ENCODE measurements at regions not wholly inside any gene's neighbourhood (a gene's known extent, or its start where the extent isn't known, plus 50 kb on each side); places are given as distances from the start of the nearest gene placed in this dataset.

DNA sequence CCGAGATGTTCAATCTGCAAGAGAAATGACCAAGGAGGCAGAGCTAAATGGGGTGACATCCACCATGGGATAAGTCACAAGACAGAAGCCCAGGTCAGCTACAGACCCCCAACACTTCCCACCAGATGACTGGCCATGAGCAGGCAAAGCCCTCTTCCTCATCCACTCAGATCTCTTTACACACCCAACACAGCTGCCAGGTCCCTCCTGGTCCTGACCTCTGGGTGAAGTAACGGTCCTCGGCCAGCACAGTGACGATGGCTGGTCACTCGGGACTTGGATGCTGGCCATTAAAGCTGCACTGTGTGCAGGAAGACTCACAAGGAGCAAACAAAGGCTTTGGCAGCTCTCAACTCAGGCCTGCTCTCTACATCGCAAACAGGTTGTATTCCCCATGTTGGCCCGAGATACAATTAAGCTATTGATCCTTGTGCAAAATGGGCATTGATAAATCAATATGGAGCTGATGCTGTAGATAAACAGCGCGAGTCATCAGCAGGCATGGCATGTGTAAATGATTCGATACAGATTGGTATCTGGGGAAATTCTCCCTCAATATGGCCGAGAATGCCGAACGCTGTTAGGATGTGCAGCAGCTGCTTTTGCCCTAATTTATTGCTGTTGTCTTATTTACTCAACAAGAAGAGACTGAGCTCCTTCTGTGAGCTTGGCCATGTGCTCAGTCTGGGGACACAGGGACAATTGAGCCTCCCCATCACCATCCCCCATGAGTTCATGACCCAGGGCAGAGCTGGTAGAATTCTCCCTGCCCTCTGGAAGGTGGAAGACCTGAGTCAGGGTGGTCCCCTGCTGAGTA is 98.7 kb downstream of the C5orf15 start (continued):
- TF ChIP-seq, protein P1, sequence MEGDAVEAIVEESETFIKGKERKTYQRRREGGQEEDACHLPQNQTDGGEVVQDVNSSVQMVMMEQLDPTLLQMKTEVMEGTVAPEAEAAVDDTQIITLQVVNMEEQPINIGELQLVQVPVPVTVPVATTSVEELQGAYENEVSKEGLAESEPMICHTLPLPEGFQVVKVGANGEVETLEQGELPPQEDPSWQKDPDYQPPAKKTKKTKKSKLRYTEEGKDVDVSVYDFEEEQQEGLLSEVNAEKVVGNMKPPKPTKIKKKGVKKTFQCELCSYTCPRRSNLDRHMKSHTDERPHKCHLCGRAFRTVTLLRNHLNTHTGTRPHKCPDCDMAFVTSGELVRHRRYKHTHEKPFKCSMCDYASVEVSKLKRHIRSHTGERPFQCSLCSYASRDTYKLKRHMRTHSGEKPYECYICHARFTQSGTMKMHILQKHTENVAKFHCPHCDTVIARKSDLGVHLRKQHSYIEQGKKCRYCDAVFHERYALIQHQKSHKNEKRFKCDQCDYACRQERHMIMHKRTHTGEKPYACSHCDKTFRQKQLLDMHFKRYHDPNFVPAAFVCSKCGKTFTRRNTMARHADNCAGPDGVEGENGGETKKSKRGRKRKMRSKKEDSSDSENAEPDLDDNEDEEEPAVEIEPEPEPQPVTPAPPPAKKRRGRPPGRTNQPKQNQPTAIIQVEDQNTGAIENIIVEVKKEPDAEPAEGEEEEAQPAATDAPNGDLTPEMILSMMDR (IDR thresholded peaks at IDR 0.05; ENCODE audit: control extremely low read depth in 1 of 3, insufficient read depth in 1 of 3, low read depth in 1 of 3, low read length in 3 of 3): no peak
- TF ChIP-seq BCL11A (IDR thresholded peaks at IDR 0.05; ENCODE audit: low read depth in 2 of 2, low read length in 2 of 2) (no peak), POLR2AphosphoS5 (IDR thresholded peaks at IDR 0.05; ENCODE audit: low read depth, low read length) (no peak), SUZ12 (IDR thresholded peaks at IDR 0.05; ENCODE audit: low read length) (no peak), BRCA1 (IDR thresholded peaks at IDR 0.05; ENCODE audit: low read depth, low read length) (no peak)
